BJ (cell line): ENCODE measurements at regions not wholly inside any gene's neighbourhood (a gene's known extent, or its start where the extent isn't known, plus 50 kb on each side); places are given as distances from the start of the nearest gene placed in this dataset.

ENCODE experiments used
- CTCF ChIA-PET: fragments of 350-600 bp; formaldehyde crosslinking; extraction: SDS; loops from one replicate; lab custom pipeline; 2021; ENCODE audit warnings: antibody characterized with exemption, inconsistent platforms; lab: Yijun Ruan, JAX
- POLR2A ChIA-PET: fragments of 300-600 bp; sonication (Branson Sonifier 250); formaldehyde crosslinking; extraction: SDS; loops from one replicate; lab custom pipeline; 2021; ENCODE audit warnings: antibody characterized with exemption; lab: Charles Lee
- DNase-seq: peaks from one replicate; pipeline ENCODE4 v3.0.0-alpha.2; 2011; ENCODE audit warnings: low read depth
- H3K27me3 ChIP-seq: 2 replicates; pipeline ENCODE4 v1.6.0; 2011; ENCODE audit warnings: low read length; ENCODE audit not compliant: control insufficient read depth, insufficient read depth
- H3K36me3 ChIP-seq: 2 replicates; pipeline ENCODE4 v1.5.1; 2011; ENCODE audit warnings: low read length; ENCODE audit not compliant: control insufficient read depth, insufficient read depth
- H3K4me3 ChIP-seq: 2 replicates; pipeline ENCODE4 v1.5.1; 2011; ENCODE audit warnings: low read depth, mild to moderate bottlenecking, control low read depth, low read length
- TF ChIP-seq, protein P1 (sequence below): IDR thresholded peaks from 2 replicates; pipeline ENCODE4 v1.5.1; 2011; ENCODE audit warnings: low read depth, mild to moderate bottlenecking, control low read depth, inconsistent platforms, low read length, moderate library complexity; ENCODE audit not compliant: insufficient read depth

DNA sequence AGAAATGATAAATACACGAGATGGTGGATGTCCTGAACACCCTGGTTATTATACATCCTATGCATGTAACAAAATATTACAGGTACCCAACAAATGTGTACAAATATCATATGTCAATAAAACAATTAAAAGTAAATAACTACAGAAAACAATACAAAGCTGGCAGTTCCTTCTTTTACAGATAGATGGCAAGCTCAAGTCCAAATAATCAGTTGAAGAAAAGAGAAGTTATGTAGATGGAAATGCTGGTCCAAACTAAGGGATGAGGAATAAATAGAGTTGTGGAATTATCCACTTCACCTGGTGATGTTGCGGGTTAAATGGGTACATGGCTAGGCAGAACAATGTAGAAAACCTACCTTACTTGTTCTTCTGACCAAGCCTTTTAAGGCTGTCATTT, 79.4 kb downstream of the PALM2AKAP2 start:
- H3K4me3 ChIP-seq = no peak overlapping the region
- H3K36me3 ChIP-seq = no peaks in the 10 kb centered on the region
- ChIA-PET POLR2A (no interaction called here), CTCF (interaction anchor here (0.7 to 1.0 kb wide), 4 partner anchors 14 to 323 kb away, joined by 3 to 4 read pairs (median 3); no protein-coding TSS in a partner anchor)
- TF ChIP-seq, protein P1, sequence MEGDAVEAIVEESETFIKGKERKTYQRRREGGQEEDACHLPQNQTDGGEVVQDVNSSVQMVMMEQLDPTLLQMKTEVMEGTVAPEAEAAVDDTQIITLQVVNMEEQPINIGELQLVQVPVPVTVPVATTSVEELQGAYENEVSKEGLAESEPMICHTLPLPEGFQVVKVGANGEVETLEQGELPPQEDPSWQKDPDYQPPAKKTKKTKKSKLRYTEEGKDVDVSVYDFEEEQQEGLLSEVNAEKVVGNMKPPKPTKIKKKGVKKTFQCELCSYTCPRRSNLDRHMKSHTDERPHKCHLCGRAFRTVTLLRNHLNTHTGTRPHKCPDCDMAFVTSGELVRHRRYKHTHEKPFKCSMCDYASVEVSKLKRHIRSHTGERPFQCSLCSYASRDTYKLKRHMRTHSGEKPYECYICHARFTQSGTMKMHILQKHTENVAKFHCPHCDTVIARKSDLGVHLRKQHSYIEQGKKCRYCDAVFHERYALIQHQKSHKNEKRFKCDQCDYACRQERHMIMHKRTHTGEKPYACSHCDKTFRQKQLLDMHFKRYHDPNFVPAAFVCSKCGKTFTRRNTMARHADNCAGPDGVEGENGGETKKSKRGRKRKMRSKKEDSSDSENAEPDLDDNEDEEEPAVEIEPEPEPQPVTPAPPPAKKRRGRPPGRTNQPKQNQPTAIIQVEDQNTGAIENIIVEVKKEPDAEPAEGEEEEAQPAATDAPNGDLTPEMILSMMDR = peak; percentile 23; the same call in 1 of the 2 replicates
- no peaks in the 10 kb centered on the region for H3K27me3 ChIP-seq
- no peak for DNase-seq

DNA sequence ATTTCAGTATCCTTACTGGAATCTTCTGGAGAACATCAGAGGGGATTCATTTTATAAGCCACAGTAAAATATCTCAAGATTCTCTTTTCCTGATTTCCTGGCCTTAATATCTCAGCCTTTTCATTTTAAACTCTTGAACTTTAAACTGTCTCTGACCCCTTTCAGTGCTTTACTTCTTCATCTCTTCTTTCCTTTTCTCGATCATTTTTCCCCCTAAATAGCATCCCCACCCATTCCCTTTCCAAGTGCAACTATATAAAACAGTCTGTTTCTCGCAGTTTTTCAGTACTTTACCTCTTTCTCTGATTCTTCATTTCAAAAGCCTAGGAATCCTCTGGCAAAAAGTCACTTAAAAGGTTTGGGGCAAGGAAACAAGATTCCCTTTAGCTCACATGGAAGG, 80.5 kb downstream of the PALM2AKAP2 start:
- no peak for DNase-seq
- ChIA-PET POLR2A (no interaction called here), CTCF (interaction anchor here (0.6 kb wide), 1 partner anchor 42 kb away, joined by 3 read pairs; no protein-coding TSS in a partner anchor)
- Histone ChIP-seq H3K27me3 (no peaks in the 10 kb centered on the region), H3K36me3 (no peaks in the 10 kb centered on the region), H3K4me3 (no peak overlapping the region)
- TF ChIP-seq, protein P1 = no peak

DNA sequence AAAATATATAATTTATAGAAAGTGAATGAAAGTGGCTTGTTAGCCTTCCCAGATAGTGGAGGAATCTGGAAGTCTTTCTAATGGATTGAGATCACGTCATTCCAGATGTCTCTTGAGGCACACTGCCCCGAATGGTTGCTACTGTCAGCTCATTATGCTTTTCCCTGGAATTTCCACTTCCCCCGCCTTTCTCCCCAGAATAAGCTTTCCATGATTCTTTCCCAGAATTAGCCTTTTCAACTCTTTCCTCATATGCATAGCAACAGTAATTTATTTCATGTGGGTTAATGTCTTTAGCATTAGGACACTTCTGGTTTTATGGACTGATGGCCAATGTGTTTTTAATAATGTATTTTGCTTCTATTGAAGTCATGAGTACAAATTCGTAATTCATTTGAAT, 81.5 kb downstream of the PALM2AKAP2 start:
- DNase-seq = peak; percentile 84
- no peak overlapping the region for H3K4me3 ChIP-seq
- no peaks in the 10 kb centered on the region for H3K27me3 ChIP-seq
- ChIA-PET POLR2A (no interaction called here), CTCF (interaction anchor here (1.0 to 1.8 kb wide), 2 partner anchors 82 to 287 kb away, joined by 3 to 4 read pairs; partner anchors contain the start of gene PALM2AKAP2)
- no peaks in the 10 kb centered on the region for H3K36me3 ChIP-seq
- TF ChIP-seq, protein P1 = no peak

DNA sequence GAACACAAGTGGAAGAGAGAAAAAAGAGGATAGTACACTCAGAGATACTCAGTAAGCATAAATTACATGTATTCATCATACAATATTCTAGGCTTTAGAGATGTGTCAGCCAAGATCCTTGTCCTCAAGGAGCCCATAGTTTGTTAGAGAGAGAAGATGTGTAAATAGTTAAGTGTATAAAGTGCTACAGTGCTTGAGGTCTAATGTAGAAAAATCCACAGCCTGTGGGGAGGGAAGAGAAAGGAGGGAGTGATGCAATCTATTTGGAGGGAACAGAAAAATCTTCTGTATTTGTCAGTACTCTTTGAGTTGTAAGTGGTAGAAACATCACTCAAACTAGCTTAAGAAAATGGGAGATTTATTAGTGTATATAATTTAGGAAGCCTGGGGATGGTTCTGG, 81.9 kb downstream of the PALM2AKAP2 start:
- DNase-seq = no peak
- H3K4me3 ChIP-seq = no peak overlapping the region
- TF ChIP-seq, protein P1 = no peak
- H3K27me3 ChIP-seq = no peaks in the 10 kb centered on the region
- CTCF ChIA-PET = interaction anchor here (0.7 to 1.8 kb wide), 5 partner anchors 12 to 287 kb away, joined by 3 to 4 read pairs (median 3); partner anchors contain the start of gene PALM2AKAP2
- POLR2A ChIA-PET = no interaction called here
- no peaks in the 10 kb centered on the region for H3K36me3 ChIP-seq

DNA sequence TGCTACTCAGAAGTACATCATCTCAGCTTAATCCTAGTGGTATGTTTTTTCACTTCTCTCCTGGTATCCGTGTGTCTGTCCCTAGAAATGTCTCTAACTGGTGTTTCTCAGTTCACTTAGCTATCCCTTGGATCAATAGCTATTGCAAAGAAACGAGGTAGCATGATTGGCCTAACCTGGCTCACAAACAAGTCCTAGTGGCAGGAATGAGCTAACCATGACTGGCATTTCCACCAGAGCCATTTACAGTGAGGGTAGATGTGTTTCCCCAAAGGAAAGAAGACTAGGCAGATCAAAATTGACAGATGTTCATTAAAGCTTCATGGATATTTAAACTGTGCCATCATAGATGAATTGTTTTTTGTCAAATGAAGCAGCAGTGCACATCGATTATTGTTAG, 82.5 kb downstream of the PALM2AKAP2 start:
- DNase-seq = no peak
- ChIA-PET POLR2A (no interaction called here), CTCF (interaction anchor here (0.7 to 1.8 kb wide), 5 partner anchors 12 to 288 kb away, joined by 3 to 4 read pairs (median 3); no protein-coding TSS in a partner anchor)
- Histone ChIP-seq H3K27me3 (no peaks in the 10 kb centered on the region), H3K36me3 (no peaks in the 10 kb centered on the region), H3K4me3 (no peak overlapping the region)
- TF ChIP-seq, protein P1 = no peak
